NAMALWA (cell line): ENCODE measurements at regions not wholly inside any gene's neighbourhood (a gene's known extent, or its start where the extent isn't known, plus 50 kb on each side); places are given as distances from the start of the nearest gene placed in this dataset.

Source experiments
- DNase-seq: peaks from one replicate; pipeline ENCODE4 v3.0.0-alpha.2; 2015; ENCODE audit warnings: low spot score

- no peak for DNase-seq
Measured at GRCh38 chr13:73803997-73804396, 330.2 kb downstream of the KLF12 start.

GRCh38 chr13:73800011-73800410 is 334.2 kb downstream of the KLF12 start:
- no peak for DNase-seq

- DNase-seq, result no peak
Measured at GRCh38 chr13:73794755-73795154, 339.4 kb downstream of the KLF12 start.

DNA sequence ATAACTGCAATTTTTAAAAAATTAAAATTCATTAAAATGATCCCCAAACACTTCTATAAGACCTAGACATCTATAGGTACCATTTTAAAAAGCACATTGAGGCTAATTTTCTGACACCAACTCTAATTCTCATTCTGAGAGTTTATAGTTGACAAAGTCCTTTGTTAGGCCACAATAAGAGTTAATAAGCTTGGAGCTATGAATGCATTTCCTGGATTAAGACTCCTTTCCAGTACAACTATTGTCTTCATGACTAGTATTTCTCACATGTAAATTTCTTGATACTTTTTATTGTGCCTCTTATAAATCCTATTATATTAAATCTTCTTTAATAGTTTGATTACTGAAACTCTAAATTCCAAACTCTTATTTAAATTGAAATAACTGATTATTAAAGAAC is 340.8 kb downstream of the KLF12 start:
- DNase-seq, result no peak

- no peak for DNase-seq
Measured at GRCh38 chr13:73792796-73793195, 341.4 kb downstream of the KLF12 start.

DNA sequence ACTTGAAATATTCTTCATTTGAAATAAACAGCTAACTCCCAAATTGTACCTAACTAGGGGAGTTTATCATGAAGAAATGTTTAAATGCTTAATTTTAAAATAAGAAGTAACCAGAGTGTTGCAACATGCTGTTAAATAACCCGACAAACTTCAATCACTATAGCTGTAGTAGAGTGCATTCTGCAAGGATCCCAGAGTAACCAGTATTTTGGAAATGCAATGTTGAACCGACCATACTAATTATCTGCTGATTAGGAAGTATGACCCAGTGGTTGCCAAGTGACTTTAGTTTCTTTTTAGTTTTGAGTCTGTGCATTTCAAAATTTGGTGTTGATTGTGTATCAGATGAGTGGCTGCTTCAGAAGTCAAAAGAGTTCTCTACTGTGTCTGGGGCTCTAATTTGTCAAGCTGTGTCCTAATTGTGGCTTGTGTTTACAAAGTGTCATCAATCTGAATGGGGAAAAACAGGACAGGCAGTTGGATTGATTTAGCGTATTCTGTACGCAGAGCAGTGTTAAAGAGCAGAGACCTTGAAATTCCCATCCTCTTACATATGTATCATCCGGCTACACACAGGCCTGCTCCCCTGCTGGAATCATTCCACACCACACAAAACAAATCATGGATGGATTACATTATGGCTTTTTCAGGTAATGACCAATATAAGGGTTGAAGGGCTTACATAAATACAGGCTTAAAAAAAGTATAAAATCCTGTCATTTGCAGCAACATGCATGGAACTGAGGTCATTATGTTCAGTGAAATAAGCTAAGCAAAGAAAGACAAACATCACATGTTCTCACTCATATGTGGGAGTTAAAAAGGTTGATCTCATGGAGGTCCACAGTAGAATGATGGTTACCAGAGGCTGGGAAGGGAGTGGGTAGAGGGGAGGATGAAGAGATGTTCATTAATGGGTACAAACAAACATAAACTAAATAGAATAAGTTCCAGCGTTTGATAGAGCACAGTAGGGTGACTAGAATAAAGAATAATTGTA is 351.5 kb downstream of the KLF12 start:
- DNase-seq, result no peak

- DNase-seq, result no peak
Measured at GRCh38 chr13:73781384-73781783, 352.8 kb downstream of the KLF12 start.

DNA sequence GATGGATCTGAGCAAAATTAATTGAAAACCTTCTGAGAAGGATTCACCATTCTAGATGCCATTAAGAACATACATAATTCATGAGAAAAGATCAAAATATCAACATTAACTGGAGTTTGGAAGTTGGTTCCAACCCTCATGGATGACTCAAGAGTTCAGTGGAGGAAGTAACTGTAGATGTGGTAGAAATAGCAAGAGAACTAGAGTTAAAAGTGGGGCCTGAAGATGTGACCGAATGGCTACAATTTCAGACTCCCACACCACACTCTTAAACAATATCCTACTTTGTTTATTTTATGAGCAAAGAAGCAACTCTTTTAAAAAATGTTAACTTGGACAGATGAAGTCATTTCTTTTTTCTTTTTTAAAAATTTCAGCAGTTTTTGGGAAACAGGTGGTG is 354.3 kb downstream of the KLF12 start:
- no peak for DNase-seq

DNA sequence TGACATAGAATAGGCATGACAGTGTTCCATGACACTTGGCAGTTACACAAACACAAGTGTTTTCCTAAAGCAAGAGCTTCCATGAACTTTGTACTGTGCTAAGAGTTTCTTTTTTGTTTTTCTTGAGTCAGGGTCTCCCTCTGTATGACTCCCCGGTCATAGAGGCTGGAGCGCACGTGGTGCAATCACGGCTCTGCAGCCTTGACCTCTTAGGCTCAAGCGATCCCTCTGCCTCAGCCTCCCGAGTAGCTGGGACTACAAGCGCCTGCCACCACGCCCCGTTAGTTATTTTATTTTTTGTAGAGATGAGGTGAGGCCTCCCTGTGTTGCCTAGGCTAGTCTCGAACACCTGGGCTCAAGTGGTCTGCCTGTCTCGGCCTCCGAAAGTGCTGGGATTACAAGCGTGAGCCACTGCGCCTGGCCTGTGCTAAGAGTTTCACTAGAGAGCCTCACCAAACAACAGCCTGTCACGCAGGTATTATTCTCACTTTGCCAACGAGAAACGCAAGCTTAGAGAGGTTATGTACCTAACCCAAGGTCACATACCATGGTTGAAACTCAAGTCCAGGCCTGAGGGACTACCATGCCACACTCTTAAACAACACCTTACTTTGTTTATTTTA is 355.9 kb downstream of the KLF12 start:
- DNase-seq, result no peak

DNA sequence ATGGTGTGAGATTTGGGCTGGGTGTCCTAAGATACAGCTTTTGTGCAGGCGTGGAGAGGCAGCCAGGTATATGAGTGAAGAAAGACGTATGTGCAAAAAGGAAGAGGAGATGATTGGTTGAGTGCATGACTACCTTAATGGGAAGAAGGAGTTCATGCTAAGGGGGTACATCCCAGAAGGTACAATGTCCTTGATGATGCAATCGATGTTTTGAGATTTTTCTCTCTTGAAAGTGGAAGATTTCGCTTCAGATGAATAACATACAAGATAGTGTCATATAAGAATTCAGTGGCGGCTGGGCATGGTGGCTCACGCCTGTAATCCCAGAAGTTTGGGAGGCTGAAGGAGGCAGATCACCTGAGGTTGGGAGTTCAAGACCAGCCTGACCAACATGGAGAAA is 357.1 kb downstream of the KLF12 start:
- no peak for DNase-seq

- no peak for DNase-seq
Measured at GRCh38 chr13:73776151-73776785, 357.9 kb downstream of the KLF12 start.

DNA sequence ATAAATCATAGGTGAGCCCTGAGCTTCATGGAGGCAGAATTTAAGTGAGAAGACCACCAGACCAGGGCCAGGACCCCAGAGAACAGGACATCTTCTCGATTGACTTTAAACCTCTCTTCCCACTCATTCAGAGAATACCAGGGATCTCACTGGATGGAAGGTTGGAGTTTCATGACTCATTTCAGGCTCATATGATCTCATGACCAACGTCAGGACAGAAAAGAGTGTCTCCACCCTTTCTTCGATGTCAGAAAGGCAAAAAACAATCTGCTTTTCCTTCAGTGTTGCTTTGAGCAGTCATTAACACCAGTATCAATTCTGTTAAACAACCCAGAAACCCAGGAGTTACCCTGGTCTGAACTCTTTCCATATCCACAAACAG is 361.0 kb downstream of the KLF12 start:
- no peak for DNase-seq

DNA sequence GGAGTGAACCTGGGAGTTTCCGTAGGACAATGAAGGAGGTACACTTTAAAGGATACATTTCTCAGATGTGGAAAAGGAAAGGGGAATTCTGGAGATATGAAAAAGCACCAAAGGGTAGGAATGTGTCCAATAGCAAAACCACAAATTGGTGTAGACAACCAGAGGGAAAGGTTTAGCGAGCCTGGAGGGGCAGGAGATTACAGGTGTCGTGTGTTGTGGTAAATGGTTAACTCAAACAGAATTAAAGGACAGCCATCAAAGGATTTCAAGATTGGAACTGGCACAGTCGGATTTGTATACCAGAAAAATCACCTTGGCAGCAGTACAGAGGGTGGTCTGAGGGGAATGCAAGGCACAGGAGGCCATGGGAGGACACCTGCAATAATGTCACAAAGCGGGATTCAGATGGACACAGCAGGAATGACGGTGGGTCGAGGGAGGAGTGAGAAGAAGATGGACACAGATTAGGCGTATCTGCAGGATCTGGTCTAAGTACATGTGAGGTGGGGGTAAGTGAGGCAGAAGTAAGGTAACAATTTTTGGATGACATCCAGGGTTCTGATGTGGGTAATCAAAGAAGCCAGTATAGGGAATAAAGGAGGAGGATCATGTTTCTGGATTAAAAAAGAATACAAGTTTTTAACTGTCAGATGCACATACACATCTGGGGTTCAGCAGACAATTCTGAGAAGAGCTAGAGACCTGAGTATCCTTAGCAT is 361.6 kb downstream of the KLF12 start:
- DNase-seq, result no peak

- DNase-seq, result peak; percentile 64
Measured at GRCh38 chr13:73767747-73768315, 366.4 kb downstream of the KLF12 start.

GRCh38 chr13:73767191-73767741 is 366.9 kb downstream of the KLF12 start:
- DNase-seq, result peak; percentile 59

- peak; percentile 90 for DNase-seq
Measured at GRCh38 chr13:73765651-73766384, 368.4 kb downstream of the KLF12 start.

- no peak for DNase-seq
Measured at GRCh38 chr13:73759434-73759833, 374.8 kb downstream of the KLF12 start.

- DNase-seq, result no peak
Measured at GRCh38 chr13:73757481-73758233, 376.5 kb downstream of the KLF12 start.

- DNase-seq, result peak; percentile 79
Measured at GRCh38 chr13:73754727-73755292, 379.4 kb downstream of the KLF12 start.

GRCh38 chr13:73754241-73754640 is 380.0 kb downstream of the KLF12 start:
- no peak for DNase-seq
